ENCODE measurements at regions not wholly inside any gene's neighbourhood (a gene's known extent, or its start where the extent isn't known, plus 50 kb on each side); places are given as distances from the start of the nearest gene placed in this dataset.
A peak's percentile ranks its signal among the peaks of the same experiment; 100 is the strongest.

DNA sequence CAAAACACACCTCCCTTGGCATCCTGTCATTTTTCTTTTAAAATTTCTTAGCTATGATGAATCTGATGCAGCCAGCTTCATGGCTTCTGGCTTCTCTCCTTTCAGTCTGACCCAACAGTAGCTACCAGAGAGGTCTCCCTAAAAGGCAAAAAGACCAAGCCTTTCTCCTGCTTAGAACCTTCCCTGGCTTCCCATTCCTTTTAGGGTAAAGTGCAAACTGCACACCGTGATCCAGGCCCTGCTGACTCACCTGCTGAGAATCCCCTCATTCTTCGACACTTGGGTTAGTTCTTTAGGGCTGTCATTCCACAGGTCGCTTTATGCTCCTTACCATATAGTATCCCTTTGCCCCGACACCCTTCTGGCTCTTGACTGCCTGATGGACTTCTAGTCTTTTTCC lies 362.4 kb downstream of the MIAT start:
- no peak for DNase-seq

GRCh38 chr22:27022274-27022895 lies 365.0 kb downstream of the MIAT start:
- no peak for DNase-seq

- DNase-seq, result no peak
These were observed 365.5 kb downstream of the MIAT start for GRCh38 chr22:27022896-27023361.

DNA sequence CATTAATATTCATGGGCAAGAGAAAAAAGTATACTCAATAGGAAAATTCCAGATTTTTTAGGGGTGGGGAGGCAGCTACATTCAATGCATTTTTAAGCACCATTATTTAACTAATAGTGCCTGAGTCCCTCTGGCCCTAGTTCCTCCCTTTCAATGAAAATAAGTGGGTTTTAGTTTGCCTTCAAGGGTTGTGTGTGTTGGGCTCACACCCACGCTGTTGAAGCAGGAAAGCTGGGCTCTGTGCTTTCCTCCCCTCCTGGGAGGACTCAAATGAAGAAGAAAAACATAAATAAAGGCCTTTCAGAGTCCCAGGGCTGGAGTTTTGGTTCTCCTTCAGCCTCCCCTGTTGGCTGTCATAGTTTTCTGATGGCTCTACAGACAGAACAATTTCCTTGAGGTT lies 366.2 kb downstream of the MIAT start:
- DNase-seq, result no peak

DNA sequence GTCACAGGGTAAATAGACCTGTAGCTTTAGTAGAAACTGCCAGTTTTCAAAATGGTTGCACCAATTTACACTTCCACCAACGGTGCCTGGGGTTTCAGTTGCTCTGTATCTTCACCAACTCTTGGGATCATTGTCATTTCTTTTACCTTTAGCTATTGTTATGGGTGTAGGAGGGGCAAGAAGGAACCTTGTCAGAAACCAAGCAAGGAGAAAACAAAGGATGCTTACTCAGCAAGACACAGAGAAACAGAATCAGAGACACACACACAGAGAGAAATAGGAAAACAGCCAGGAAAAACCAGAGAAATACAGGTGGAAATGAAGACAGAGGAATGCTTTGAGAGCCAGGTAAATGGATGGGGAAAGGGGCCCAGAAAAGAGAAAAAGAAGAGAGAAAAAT lies 367.6 kb downstream of the MIAT start:
- no peak for DNase-seq

DNA sequence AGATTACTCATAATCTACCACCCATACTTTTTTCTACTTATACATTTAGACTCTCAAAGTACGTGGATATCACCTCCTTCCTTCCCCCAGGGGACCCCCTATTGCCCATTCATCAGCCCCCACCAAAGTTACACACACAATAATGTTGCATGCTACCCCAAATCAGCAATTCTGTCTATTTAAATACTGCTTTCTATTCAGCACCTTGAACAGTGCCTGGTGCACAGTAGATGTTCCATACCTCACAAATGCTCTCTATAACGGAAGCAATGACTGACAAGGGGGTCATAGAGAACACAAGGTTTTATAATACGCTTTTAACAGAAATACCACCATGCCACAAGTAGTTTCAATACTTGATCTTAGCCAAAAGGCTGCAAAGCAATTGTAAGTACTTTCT lies 370.7 kb downstream of the MIAT start:
- DNase-seq, result peak; percentile 4

GRCh38 chr22:27029584-27030130 lies 372.3 kb downstream of the MIAT start:
- no peak for DNase-seq

- DNase-seq, result peak; percentile 19
These were observed 374.8 kb downstream of the MIAT start for GRCh38 chr22:27032091-27032761.

- DNase-seq, result no peak
These were observed 384.4 kb downstream of the MIAT start for GRCh38 chr22:27041745-27042310.

DNA sequence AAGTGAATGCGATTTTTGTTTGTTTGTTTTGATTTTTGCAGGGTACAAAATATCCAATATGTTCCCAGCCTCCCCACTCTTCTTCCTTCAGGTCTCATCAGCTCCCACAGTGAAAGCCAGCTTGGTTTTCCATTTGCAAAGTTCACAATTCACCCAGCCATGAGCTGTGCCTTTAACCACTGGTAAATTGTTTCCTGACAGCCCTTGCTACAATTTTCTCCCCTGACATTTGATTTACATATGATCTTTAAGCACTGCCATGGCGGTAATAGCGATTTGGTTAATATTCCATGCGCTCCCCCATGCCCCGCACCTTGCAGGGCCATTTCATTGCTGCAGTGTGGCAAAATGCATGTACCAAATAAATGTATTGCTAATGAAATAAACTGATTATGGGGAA lies 385.9 kb downstream of the MIAT start:
- DNase-seq, result no peak

GRCh38 chr22:27045103-27045947 lies 387.9 kb downstream of the MIAT start:
- no peak for DNase-seq

DNA sequence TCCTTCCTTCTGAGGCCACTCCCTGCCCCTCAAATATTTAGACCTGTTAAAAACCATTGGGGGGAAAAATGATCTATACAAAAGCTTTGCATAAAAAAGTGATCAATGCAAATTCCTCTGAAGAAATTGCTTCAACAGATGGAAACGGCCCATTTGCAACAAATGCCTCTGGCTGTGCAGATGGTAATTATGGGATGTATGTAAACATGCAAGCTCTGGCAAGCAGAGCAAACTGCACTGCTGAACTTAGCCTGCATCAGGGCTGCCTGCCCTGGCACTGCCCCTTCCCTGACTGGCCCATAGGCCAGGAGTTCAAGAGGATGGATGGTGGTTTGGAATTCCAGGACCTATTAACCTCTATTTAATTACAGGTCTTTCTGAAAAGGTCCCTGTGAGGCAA lies 388.7 kb downstream of the MIAT start:
- DNase-seq, result no peak

- no peak for DNase-seq
These were observed 389.2 kb downstream of the MIAT start for GRCh38 chr22:27046603-27047002.

- DNase-seq, result no peak
These were observed 393.4 kb downstream of the MIAT start for GRCh38 chr22:27050771-27051170.

- DNase-seq, result no peak
These were observed 394.0 kb downstream of the MIAT start for GRCh38 chr22:27051407-27051806.

- no peak for DNase-seq
These were observed 400.3 kb downstream of the MIAT start for GRCh38 chr22:27057717-27058116.

GRCh38 chr22:27060190-27060589 lies 402.8 kb downstream of the MIAT start:
- no peak for DNase-seq

DNA sequence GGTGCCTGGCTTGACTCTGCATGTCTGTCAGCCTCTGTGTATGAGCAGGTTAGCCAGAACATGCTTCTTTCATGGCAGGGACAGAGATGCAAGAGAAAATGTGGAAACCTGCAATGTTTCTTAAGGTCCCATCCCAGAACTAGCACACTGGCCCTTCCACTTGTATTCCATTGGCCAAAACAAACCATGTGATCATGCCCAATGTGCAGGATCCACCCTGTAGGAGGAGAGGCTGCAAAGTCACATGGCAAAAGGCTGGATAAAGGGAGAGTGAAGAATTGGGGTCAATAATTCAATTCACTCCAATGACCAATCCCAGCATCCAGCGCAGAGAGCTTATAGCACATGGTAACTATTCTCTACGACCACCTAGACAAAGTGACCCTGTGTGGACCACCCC lies 405.5 kb downstream of the MIAT start:
- no peak for DNase-seq

GRCh38 chr22:27063406-27063805 lies 406.0 kb downstream of the MIAT start:
- peak; percentile 7 for DNase-seq

GRCh38 chr22:27063841-27064240 lies 406.5 kb downstream of the MIAT start:
- DNase-seq, result no peak

- peak; percentile 26 for DNase-seq
These were observed 407.0 kb downstream of the MIAT start for GRCh38 chr22:27064386-27064785.

DNA sequence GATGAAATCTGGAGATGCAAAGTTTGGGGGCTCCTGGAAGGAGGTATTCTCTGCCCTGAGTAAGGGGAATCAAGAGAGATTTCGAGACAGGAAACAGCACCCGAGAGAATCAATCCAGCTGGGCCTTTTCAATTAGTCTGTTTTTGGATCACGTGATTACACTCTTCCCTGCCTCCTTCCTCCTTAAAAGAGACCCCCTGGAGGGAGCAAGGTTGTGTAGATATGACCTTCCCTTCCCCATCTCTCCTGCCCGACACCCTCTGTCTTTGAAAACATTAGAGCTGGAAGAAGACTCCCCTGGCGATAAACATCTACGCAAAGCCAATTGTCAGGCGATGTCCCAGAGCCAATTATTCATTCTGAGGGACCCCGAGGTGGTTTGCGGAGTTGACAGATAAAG lies 407.9 kb downstream of the MIAT start:
- no peak for DNase-seq

DNA sequence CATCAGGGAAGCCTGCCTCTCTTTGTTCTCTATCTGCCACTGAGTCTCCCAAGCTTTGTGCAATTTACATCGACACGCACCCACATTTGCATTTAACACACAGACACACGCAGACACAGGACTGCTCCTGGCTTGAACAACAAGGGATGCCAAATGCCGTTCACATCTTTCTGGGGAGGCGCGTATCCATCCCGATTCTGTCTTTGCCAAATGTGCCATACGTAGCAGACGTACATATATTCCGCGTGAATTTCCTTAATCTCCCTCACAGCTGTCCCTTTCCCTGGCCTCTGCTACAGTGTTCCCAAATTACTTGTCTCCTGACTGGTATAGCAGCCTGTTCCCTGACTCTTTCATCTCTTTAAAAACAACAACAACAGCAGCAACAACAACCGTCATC lies 409.5 kb downstream of the MIAT start:
- DNase-seq, result no peak
